Ovary (tissue), 7 donors: ENCODE measurements at regions not wholly inside any gene's neighbourhood (a gene's known extent, or its start where the extent isn't known, plus 50 kb on each side); places are given as distances from the start of the nearest gene placed in this dataset.

ENCODE experiments used
- DNase-seq, 5 donors: peaks; one replicate each; pipeline ENCODE4 v3.0.0-alpha.2; 2019 to 2020
- H3K27ac ChIP-seq, 2 donors: fragments of 200-600 bp; one replicate each; pipeline versions ENCODE4 v1.5.1 to v1.8.0; 2019 to 2022
- H3K27me3 ChIP-seq: fragments of 200-600 bp; one replicate; pipeline ENCODE4 v1.8.0; 2022
- H3K36me3 ChIP-seq: fragments of 200-600 bp; sonication (generic); one replicate; pipeline ENCODE4 v1.5.1; 2019
- H3K4me1 ChIP-seq: one replicate; pipeline ENCODE4 v1.8.1; 2013; ENCODE audit warnings: mild to moderate bottlenecking, moderate library complexity; ENCODE audit not compliant: insufficient read depth
- H3K4me3 ChIP-seq: fragments of 200-600 bp; sonication (generic); one replicate; pipeline ENCODE4 v1.5.1; 2017
- H3K9me3 ChIP-seq, 2 donors: fragments of 200-600 bp in 1 of 2; sonication (generic) in 1 of 2; one replicate each; pipeline versions ENCODE4 v1.5.1 to v1.8.1; 2013 to 2019; ENCODE audit warnings: mild to moderate bottlenecking in 1 of 2, moderate library complexity in 1 of 2
- EP300 ChIP-seq: sonication (generic); formaldehyde crosslinking; IDR thresholded peaks from one replicate; pipeline ENCODE4 v1.6.1; 2017; ENCODE audit warnings: antibody characterized with exemption
- POLR2A ChIP-seq: fragments of 450-650 bp; IDR thresholded peaks from one replicate; pipeline ENCODE4 v1.6.1; 2017; ENCODE audit warnings: antibody characterized with exemption, mild to moderate bottlenecking, moderate library complexity
- WGBS, 3 donors: extraction: QIAGEN DNeasy Blood & Tissue Kit in 1 of 3; methylation state at CpG; one replicate each; pipeline versions ENCODE4 v1.1.5 to v1.1.7; 2013 to 2017; 5-methylcytosine and 5-hydroxymethylcytosine counted together
- intact Hi-C, 4 donors: fragments of 100-400 bp; cut with DNase I; formaldehyde crosslinking; loops; one replicate each; pipeline versions ENCODE4 v1.11.0 to v1.15.1; 2022 to 2023
- TF ChIP-seq, protein P1 (sequence below), 3 donors: fragments of 450-650 bp in 2 of 3; fragments of 200-600 bp in 1 of 3; IDR thresholded peaks; one replicate each; pipeline versions ENCODE4 v1.5.1 to v1.8.0; 2016 to 2022; ENCODE audit warnings: antibody characterized with exemption in 3 of 3, mild to moderate bottlenecking in 1 of 3
- donor health status: DM: no; HTN: no; CAD: no; lungs with moderate emphysema.
- donor health status: DM: no; HTN: no; CAD: no.
- donor health status: Bipolar disorder and iron deficiency.
- donor health status: DM: no; HTN: no; CAD: no.
- donor health status: DM: yes; HTN: yes; CAD: no.

- TF ChIP-seq, protein P1, sequence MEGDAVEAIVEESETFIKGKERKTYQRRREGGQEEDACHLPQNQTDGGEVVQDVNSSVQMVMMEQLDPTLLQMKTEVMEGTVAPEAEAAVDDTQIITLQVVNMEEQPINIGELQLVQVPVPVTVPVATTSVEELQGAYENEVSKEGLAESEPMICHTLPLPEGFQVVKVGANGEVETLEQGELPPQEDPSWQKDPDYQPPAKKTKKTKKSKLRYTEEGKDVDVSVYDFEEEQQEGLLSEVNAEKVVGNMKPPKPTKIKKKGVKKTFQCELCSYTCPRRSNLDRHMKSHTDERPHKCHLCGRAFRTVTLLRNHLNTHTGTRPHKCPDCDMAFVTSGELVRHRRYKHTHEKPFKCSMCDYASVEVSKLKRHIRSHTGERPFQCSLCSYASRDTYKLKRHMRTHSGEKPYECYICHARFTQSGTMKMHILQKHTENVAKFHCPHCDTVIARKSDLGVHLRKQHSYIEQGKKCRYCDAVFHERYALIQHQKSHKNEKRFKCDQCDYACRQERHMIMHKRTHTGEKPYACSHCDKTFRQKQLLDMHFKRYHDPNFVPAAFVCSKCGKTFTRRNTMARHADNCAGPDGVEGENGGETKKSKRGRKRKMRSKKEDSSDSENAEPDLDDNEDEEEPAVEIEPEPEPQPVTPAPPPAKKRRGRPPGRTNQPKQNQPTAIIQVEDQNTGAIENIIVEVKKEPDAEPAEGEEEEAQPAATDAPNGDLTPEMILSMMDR (IDR thresholded peaks at IDR 0.05): no peak
- TF ChIP-seq EP300 (no peak), POLR2A (no peak)
- Histone ChIP-seq H3K36me3 (no peaks in the 10 kb centered on the region), H3K4me1 (no peaks in the 10 kb centered on the region), H3K9me3 (no peaks in the 10 kb centered on the region), H3K27ac (no peak overlapping the region), H3K27me3 (no peaks in the 10 kb centered on the region), H3K4me3 (no peak overlapping the region)
- intact Hi-C loops: no loop called here
- WGBS, 3 donors: 87 to 93% (median 88%) methylated on average over 4 of the region's 4 CpGs
- no peak for DNase-seq
Observed at GRCh38 chr2:16154501-16155280, 214.3 kb downstream of the MYCN start.

DNA sequence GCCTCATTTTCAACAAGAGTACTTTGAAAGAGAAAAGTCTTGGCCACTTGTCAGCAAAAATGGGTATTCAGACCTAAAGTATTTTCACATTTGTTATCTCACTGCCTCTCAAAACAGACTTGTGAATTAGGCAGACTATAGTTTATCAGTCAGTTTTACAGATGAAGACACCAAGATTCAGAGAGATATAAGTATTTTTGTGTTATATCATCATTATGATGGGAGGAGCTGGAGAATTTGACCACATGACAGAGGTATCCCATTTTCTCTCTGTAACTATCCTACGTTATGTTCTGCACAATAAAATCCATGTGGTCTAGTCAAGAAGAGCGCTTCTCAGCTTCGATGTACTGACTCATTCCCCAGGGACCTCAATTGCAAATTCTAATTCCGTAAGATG lies 213.7 kb downstream of the MYCN start:
- H3K9me3 ChIP-seq: no peaks in the 10 kb centered on the region
- no peaks in the 10 kb centered on the region for H3K4me1 ChIP-seq
- no peak for TF ChIP-seq POLR2A
- TF ChIP-seq EP300: no peak
- TF ChIP-seq, protein P1 (IDR thresholded peaks at IDR 0.05): no peak
- intact Hi-C loops: no loop called here
- H3K36me3 ChIP-seq: no peaks in the 10 kb centered on the region
- no peak overlapping the region for H3K27ac ChIP-seq
- DNase-seq: no peak
- no peak overlapping the region for H3K4me3 ChIP-seq
- no peaks in the 10 kb centered on the region for H3K27me3 ChIP-seq
- 90 to 95% (median 94%) methylated on average over 4 of the region's 4 CpGs for WGBS, 3 donors

DNA sequence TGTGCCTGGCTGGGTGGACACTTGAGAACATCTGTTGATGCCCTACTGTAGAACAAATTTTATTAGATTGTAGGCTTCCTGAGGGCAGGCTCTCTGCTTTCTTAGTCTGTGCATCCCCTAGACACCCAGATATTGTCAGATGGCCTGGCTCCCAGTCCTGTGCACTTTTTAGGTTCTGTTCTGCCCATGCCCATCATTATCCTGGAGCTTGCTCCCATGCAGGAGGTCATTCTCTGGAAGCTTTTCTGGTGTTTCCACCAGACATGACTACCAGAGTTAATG lies 213.3 kb downstream of the MYCN start:
- Histone ChIP-seq H3K36me3 (no peaks in the 10 kb centered on the region), H3K27ac (no peak overlapping the region), H3K4me1 (no peaks in the 10 kb centered on the region), H3K9me3 (no peaks in the 10 kb centered on the region), H3K27me3 (no peaks in the 10 kb centered on the region), H3K4me3 (no peak overlapping the region)
- no peak for DNase-seq
- intact Hi-C loops: no loop called here
- TF ChIP-seq POLR2A (no peak), EP300 (no peak)
- TF ChIP-seq, protein P1 (IDR thresholded peaks at IDR 0.05): no peak

- TF ChIP-seq POLR2A (no peak), EP300 (no peak)
- TF ChIP-seq, protein P1 (IDR thresholded peaks at IDR 0.05): no peak
- Histone ChIP-seq H3K9me3 (no peaks in the 10 kb centered on the region), H3K27ac (no peak overlapping the region), H3K27me3 (no peaks in the 10 kb centered on the region), H3K4me3 (no peak overlapping the region), H3K36me3 (no peaks in the 10 kb centered on the region), H3K4me1 (no peaks in the 10 kb centered on the region)
- 66 to 69% (median 68%) methylated on average over 3 of the region's 3 CpGs for WGBS, 3 donors
- intact Hi-C loops: no loop called here
- DNase-seq: no peak
Observed at GRCh38 chr2:16152928-16153753, 212.8 kb downstream of the MYCN start.
